HG02973 (cell line): ENCODE measurements at regions not wholly inside any gene's neighbourhood (a gene's known extent, or its start where the extent isn't known, plus 50 kb on each side); places are given as distances from the start of the nearest gene placed in this dataset.

Experiments
- ATAC-seq: cut with Tn5 transposase; IDR thresholded peaks from one replicate; pipeline ENCODE4 v1.9.1; 2021; ENCODE audit warnings: moderate library complexity; ENCODE audit not compliant: unreplicated experiment

DNA sequence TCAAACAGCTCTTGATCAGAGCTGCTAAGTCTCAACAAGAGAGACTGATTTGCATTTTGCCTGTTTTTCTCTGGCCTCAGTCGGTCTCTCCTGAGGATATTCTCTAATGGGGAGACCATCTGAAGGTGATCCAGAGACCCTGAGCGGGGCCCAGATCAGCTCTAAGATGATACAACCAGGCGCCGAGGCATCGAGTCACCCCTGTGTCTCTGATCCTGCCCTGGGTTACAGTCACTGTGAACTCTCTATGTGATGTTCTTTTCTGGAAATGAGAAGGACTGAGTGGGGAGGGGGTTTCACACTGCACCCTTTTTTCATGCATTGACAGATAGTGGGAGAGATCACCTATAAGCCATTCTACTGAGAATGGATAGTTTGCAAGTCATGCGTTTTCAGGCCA, 247.6 kb upstream of the PWP1 start:
- ATAC-seq, result no peak

DNA sequence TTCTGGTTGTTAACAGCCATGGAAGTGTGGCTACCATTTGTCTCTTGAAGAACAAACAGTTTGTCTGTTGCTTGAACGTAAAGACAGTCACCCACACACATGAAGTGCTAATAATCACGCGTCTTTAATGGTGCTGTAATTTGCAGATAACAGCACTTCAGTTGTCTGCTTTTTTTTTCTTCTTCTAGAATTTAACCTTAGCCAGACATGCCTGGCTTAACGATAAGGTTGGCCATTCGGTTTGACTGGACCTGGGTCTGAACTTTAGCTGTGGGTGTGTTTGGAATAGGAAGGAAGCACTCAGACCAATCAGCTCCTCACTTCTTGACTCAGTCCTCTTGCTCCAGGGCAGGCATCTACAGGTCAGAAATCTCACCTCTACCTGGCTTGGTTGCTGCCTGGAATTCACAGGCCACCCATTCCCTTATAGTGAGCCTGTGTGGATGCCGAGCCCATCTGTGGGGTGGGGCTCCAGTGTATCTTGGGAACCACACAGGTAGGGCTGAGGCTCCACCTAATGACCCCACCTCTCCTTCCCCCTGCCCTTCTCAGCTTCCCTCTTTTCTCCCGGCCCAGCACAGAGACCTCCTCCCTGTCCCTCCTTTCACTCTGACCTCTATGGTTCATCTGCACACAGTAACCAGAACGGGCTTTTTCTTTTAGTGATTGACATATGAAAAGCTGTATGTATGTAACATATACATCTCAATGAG, 246.4 kb upstream of the PWP1 start:
- no peak for ATAC-seq

DNA sequence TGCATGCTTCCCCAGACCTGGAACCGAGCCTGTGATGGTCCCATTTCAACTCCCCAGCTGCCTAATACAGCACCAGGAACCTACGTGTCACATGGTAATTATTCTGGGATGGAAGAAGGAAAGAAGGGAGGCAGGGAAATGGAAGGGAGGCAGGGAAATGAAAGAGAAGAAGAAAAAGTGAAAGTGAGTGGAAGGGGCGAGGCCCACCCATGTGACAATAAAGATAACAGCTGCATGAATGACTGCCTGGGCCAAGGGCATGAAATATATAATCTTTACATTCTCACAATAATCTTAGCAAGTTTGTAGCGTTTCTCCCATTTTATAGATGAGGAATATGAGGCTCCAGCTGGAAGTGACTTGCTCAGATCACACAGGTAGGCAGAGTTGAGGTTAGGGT, 245.0 kb upstream of the PWP1 start:
- no peak for ATAC-seq

DNA sequence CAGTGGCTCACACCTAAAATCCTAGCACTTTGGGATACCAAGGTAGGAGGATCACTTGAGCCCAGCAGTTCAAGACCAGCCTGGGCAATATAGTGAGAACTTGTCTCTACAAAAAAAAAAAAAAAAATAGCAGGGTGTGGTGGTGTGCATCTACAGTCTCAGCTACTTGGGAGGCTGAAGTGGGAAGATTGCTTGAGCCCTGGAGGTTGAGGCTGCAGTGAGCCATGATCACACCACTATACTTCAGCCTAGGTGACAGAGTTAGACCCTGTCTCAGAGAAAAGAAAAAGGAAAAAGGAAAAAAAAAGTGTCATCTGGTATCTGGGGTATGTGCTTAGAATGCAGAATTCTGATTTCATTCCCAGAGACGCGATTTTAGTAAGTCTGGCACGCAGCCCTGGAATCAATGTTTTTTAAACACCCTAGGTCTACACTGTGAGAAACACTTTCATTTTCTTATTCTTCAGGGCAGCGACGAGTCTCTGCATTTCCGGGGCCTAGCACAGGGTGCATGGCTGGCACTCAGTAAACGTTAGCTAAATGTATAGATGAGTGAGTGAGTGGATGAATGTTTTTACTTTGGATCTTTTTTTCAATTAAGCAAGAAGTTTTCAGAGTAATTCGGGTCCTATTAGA, 243.8 kb upstream of the PWP1 start:
- no peak for ATAC-seq

DNA sequence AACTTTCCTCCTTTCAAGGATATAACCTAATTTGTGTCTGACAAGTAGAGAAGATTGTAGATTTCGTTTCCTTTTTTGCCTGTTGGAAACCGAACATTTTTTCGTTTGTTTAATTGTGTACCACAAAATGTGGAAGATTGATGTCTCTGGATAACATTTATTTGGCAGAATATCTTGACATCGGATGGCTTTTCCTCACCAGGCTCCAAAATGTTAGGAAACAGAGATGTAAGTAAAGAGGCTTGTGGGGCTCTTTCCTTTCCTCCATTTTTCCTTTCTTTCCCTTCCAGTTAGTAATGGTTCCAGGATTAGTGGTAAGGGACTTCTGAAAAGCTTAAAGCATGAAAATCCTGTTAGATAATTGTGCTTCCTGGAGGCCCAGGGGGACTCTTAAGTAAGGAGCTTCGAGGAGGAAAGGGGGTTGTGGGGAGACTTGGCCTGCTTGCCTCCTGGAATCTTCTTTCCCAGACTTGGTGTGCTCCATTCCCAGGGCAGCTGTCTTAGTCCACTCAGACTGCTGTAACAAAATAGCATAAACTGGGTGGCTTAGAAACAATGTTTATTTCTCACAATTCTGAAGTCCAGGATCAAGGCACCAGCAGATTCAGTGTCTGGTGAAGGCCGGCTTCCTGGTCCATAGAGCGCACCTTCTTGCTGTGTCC, 243.1 kb upstream of the PWP1 start:
- no peak for ATAC-seq

DNA sequence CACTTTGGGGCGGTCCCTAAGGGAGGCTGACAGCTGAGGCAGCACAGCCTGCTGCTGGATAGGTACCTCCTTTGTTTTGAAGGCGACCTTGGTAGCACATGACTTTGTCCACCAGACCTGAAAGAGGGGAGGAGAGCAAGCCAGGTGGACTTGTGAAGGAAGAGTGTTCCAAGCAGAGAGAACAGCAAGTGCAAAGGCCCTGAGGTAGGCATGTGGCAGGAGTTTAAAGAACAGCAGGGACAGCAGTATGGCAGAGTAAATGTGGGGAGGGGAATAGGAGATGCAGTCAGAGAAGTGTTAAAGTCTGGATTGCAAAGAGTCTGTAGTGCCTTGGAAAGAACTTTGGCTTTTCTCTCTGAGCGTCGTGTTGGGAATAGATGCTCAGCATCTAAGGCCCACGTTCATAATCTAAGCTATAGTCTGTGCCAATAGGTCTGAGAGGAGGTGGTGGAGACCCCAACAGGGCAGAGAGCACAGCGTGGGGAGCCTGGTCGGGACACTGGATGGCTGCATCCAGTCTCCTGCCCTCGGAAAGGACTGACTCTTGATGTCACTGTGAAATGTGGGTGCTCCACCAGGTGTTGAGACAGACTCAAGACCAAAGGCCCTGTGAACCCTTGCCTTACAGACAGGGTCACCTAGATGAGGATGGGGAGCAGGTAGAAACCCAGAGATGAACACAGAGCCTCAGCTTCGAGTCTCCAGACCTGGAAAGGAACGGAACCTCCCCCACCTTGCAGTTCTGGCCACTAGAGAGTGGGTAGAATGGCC, 242.1 kb upstream of the PWP1 start:
- ATAC-seq, result no peak

DNA sequence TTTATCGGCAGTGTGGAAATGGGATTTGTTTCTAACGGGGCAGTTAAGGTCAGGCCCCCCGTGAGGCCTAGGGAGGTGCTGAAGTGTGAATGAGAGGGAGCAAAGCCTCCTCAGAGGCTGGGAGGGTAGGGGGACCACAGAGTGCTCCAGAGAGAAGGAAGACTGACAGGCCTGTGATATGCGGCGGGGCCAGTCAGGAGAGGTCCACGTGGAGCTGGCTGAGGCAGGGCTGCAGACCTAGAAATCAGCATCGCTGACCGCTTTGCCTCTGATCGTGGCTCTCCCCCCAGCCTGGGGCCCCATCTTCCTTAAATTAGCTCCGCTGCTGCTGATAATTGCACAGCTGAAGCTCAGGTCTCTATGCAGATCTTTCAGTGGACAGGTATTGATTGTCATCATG, 240.8 kb upstream of the PWP1 start:
- no peak for ATAC-seq

DNA sequence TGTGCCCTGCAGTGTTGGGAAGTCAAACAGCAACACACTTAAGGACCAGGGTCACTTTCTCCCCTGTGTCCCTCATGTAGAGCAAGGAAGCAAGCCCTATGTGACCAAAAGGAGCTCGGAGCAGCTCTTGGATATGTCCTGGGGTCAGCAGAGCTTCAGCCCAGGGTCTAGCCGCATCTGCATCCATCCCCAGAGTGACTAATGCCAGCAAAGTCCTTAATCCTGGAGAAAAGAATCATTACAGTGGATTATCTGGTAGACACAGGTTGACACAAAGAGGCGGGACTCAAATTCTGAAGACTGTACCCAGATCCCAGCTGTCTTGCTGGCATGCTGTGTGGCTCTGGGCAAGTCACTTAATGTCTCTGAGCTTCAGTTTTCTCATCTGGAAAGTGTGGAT, 239.1 kb upstream of the PWP1 start:
- no peak for ATAC-seq

DNA sequence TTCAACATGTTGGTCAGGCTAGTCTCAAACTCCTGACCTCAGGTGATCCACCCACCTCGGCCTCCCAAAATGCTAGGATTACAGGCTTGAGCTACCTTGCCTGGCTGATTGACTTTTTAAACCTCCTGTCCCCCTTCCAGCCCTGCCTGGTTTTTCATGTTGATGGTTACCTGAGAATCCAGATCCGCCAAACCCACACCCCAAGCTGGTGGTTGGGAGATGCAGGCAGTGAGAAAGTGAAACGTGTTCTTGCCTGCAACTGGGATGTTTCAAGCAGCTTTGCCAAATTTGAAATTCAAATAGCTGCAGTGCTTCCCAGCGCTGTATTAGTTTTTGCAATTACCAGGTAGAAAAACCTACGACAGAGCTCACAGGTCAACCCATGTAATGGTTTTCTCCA, 238.3 kb upstream of the PWP1 start:
- ATAC-seq, result no peak

DNA sequence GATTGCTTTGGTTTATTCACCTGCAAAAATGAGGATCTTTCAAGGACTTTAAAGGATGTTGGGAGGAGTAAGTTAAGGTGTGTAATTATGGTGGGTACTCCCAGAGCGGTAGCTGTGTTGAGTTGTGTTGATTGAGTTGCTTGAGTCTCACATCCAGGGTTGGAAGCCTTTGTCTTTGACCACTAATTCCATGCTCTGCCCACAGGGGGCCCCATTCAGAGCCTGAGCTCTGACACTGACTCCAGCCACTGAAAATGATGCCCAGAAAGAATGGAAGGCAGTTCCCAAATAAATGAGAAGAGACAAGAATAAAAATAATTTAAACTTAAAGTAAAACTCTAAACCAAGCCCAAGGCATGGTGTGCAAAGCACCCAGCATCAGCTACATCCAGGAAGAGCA, 237.4 kb upstream of the PWP1 start:
- no peak for ATAC-seq

DNA sequence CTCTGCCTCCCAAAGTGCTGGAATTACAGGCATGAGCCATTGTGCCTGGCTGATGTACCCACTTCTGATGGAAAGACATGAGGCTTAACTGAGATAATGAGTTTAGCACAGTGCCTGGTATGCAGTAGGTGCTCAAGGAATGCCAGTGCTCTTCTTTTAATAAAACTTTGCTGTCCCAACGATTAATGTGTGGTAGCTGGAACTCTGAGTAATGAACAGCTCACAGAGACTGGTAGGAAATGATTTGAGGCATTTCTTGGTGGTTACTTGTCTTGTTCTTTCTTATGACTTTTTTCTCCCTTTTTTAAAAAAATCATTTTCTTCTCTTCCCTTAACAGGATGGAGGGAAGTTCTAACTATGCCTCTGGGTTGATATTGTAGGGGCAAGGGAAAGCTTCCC, 235.7 kb upstream of the PWP1 start:
- no peak for ATAC-seq

DNA sequence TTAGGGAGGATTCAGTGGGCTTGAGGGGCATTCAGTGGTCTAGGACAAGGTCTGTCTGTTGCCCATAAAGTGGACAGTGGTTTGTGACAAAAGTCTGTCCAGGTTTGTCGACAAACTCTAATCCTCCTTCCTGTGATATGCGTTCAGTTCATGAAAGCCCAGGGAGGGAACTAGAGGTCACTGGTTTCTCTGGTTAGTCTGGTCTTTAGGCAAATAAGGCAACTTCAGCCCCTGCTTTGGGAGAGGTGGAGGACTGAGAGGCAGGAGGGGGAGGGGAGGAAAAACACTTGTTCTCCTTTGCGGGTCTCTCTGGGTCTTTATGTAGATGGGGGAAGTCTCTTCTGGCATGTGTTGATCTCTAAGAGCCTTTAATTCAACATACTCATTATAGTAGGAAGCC, 235.1 kb upstream of the PWP1 start:
- ATAC-seq, result no peak

DNA sequence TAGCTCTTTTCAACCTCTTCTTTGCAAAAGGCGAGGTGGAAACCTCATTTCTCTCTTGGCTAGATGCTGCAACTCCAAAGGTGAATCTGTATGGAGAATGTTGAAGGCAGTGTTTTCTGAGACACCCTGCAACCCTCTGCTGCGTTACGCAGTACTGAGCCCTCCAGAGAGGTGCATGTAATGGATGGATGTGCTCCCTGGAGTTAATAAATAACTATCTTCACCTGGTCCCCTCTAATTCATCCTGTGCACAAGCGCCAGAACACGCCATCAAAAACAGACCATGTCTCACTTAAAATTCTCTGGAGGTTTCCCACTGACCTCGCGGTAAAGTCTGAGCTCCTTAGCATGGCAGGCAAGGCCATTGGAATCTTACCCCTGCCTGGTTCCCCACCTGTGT, 234.4 kb upstream of the PWP1 start:
- no peak for ATAC-seq

DNA sequence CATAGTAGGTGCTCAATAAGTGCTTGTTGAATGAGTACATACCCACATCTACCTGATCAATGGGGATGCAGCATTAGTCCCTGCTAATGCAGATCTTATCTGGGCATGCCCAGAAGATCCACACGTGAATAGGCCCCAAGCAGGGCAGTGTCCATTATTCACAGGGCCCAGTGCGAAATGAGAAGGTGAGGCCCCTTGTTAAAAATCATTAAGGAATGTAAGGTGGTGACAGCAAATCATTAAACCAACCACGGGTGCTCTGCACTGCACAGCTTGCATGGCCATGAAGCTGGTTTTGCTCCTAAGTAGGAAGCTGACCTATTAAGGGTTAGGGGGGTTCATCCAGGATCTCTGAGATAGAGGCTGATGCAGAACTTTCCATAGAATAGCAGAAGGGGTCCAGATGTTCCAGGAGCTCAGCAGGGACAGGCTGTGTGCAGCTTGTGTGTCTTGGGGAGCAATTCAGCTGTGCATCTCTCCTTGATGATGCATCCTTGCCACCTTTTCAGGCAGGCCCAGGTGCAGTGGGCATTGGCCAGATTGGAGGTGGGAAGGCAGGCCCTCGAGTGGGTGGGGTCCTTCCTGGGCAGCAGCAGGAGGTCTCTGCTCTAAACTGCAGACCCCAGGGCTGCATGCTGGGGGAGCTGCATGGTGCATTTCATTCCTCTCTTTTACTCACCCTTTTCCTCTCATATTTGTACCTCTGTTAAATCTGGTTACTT, 231.3 kb upstream of the PWP1 start:
- no peak for ATAC-seq

DNA sequence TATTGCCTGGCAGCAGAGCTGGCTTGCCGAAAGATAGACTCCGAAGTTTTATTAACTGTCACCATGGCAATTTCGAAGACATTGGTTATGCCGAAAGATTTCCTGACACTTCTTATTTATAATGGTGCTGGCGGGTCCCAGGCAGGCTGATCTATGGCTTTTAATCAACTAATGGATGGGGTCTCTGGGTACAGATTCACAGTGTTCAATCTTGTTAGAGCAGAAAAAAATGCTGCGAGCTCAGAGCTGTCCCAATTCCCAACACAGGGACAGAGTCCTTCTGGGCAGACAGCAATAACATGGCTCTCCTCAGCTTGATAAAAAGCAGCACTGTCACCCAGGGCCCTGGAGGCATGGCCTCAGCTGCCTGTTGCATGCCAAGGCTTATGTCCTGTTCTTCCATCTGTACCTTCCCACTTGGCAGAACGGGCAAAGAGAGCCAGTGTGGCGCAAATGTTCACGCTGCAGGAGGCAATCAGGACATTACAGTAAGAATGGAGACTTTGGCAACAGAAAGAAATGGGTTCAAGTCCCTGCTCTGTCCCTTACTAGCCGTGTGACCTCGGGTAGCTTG, 228.2 kb upstream of the PWP1 start:
- no peak for ATAC-seq

DNA sequence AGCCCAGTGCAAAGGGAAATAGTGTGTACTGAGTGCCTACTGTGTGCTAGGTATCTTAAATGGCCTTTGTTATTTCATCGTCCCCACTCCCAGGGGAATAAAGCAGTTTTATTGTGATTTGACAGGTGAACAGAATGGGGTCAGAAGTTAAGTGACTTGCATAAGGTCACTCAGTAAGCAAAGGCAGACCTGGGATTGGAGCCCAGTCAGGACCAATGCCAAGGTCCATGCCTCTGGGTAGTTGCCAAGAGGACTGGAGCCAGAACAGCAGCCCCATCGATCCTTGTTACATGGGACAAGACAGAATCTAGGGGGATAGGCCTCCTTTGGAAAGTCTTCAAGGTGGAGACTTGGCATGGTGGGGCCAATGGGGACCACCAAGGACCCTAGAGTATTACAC, 227.4 kb upstream of the PWP1 start:
- no peak for ATAC-seq

DNA sequence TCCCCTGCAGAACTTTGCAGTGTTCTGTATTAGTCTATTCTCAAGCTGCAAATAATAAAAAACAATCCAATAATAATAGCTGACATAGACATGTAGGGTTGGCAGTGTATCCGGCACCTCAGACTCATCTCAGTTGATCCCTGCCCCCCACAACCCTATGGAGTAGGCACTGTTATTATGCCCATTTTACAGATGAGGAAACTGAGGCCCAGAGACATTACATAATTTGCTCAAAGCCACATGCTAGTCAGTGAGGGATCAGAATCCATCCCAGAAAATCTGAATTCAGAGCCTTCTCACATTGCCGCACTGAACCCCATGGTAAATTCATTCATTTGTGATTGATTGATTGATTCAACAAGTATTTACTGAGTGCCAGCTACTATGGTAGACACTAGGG, 226.6 kb upstream of the PWP1 start:
- ATAC-seq, result no peak

DNA sequence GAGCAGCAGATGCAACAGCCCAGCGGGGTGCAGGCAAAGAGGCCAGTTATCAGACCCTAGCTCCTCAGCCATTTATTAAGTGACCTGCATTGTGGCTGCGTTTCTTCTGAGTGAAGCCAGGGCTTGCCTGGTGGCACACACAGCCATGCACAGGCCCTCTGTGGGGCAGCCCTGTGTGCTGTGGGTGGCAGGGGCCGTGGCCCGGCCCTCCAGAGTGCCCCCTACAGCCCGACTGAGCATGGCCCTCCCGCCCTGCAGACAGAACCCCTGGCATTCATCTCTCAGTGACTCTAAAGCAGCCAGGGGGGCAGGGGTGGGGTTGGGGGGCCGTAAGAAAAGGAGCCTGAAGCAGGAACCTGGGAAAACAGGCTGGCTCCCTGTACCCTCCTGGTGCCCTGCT, 226.0 kb upstream of the PWP1 start:
- no peak for ATAC-seq

DNA sequence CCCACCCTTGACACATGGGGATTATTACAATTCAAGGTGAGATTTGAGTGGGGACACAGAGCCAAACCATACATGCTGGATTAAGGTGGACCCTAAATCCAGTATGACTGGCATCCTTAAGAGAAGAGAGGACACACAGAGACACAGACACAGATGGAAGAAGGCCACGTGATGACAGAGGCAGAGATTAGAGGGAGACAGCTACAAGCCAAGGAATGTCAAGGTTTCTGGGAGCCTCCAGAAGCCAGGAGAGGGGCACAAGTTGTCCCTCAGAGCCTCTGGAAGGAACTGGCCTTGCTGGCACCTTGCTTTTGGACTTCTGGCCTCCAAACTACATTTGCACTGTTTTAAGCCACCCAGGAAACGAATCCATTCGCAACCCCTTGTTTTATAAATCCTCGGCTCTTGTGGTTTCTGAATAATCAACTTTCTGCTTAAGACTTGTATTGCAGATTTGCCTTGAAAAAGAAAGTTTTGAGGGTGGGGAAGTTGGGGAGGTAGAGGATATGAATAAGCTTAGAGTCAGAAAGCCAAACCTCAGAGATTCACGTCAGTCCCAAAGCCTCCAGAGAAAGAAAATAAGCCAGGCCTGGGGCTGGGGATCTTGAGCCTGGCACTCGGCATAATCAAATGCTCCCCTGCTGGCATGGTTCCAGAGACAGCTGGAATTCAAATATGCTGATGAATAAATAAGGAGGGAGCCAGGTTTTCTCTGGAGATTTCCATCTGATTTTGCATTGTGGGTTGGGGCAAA, 224.2 kb upstream of the PWP1 start:
- ATAC-seq, result no peak
